ENCODE measurements at regions not wholly inside any gene's neighbourhood (a gene's known extent, or its start where the extent isn't known, plus 50 kb on each side); places are given as distances from the start of the nearest gene placed in this dataset.
"Not testable (repeated sequence)": the region's sequence is repeated elsewhere in the genome, so short reads cannot be mapped to it uniquely, and the experiment has no call there.

DNA sequence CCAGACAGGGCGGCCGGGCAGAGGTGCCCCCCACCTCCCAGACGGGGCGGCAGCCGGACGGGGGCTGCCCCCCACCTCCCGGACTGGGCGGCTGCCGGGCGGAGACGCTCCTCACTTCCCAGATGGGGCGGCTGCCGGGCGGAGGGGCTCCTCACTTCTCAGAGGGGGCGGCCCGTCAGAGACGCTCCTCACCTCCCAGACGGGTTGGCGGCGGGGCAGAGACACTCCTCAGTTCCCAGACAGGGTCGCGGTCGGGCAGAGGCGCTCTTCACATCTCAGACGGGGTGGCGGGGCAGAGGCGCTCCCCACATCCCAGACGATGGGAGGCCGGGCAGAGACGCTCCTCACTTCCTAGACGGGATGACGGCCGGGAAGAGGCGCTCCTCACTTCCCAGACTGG is 68.5 kb upstream of the GPC4 start:
- H3K36me3 Mint-ChIP-seq (ENCODE audit: insufficient read depth, unreplicated experiment); POLR2A ChIA-PET; H3K4me1 Mint-ChIP-seq (ENCODE audit: insufficient read depth, unreplicated experiment); CTCF ChIA-PET; H3K9me3 Mint-ChIP-seq (ENCODE audit: unreplicated experiment); intact Hi-C loops (cut with micrococcal nuclease); H3K4me3 Mint-ChIP-seq (ENCODE audit: unreplicated experiment); H3K27ac Mint-ChIP-seq (ENCODE audit: low read depth, unreplicated experiment); DNase-seq (ENCODE audit: unreplicated experiment); BruUV-seq (replicated peaks): not testable (repeated sequence)
- H3K27me3 Mint-ChIP-seq (ENCODE audit: insufficient read depth, unreplicated experiment): peaks cover 40% of the 10 kb centered on the region

DNA sequence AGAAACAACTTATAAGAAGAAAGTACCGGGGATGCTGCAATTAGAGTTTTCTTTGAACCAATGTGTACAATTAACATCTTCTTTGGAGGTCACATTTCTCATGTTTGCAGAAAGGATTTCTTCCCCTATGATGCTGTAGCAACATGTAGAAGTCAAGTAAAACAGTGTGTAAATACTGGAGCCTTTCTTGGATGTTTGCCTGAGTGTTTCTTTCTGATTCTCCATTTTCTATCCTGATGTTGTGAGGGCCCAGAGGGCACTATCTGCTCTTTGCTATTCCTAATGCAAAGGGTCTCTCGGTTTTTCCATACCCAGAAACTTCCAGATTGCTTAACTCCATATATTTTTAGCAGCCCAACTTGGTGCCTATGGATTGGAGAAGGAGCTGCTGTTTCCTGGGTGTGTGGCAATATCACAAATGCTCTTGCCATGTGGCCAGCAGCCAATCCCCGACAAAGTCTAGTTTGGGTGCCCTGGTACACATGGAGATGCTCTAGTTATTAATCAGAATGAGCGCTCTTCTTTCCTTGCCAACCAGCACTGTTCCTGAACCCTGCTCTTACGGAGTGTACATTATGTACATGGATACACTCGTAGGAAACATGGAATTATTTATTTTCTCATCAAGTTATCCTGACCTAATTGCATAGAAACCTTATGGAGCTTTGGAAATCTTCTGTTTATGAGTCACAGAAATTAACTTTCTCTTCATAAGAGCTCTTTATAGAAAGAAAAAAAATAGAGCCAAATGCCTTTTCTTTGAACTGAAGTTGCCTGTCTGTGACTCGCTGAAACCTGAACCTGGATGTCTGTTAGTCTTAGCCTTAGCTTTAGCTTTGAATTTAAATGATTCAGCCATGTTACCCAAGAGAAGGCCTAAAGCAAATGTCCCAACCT is 67.0 kb upstream of the GPC4 start:
- Mint-ChIP-seq H3K27ac (ENCODE audit: low read depth, unreplicated experiment) (peak overlapping the region; percentile 39), H3K36me3 (ENCODE audit: insufficient read depth, unreplicated experiment) (peaks cover 6% of the 10 kb centered on the region), H3K4me1 (ENCODE audit: insufficient read depth, unreplicated experiment) (peaks cover 9% of the 10 kb centered on the region), H3K4me3 (ENCODE audit: unreplicated experiment) (no peak overlapping the region), H3K9me3 (ENCODE audit: unreplicated experiment) (peaks cover 6% of the 10 kb centered on the region), H3K27me3 (ENCODE audit: insufficient read depth, unreplicated experiment) (peaks cover 39% of the 10 kb centered on the region)
- no TSS peak for BruUV-seq (replicated peaks)
- TF ChIP-seq, protein P1, sequence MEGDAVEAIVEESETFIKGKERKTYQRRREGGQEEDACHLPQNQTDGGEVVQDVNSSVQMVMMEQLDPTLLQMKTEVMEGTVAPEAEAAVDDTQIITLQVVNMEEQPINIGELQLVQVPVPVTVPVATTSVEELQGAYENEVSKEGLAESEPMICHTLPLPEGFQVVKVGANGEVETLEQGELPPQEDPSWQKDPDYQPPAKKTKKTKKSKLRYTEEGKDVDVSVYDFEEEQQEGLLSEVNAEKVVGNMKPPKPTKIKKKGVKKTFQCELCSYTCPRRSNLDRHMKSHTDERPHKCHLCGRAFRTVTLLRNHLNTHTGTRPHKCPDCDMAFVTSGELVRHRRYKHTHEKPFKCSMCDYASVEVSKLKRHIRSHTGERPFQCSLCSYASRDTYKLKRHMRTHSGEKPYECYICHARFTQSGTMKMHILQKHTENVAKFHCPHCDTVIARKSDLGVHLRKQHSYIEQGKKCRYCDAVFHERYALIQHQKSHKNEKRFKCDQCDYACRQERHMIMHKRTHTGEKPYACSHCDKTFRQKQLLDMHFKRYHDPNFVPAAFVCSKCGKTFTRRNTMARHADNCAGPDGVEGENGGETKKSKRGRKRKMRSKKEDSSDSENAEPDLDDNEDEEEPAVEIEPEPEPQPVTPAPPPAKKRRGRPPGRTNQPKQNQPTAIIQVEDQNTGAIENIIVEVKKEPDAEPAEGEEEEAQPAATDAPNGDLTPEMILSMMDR (IDR thresholded peaks at IDR 0.05; ENCODE audit: unreplicated experiment): no peak
- ChIA-PET POLR2A (interaction anchor here (0.7 to 1.4 kb wide), 2 partner anchors 9 to 1310 kb away, joined by 3 read pairs; no protein-coding TSS in a partner anchor), CTCF (interaction anchor here (0.7 kb wide), 1 partner anchor 662 kb away, joined by 3 read pairs; no protein-coding TSS in a partner anchor)
- intact Hi-C loops (cut with micrococcal nuclease): no loop called here
- peak; percentile 71 for DNase-seq (ENCODE audit: unreplicated experiment)

DNA sequence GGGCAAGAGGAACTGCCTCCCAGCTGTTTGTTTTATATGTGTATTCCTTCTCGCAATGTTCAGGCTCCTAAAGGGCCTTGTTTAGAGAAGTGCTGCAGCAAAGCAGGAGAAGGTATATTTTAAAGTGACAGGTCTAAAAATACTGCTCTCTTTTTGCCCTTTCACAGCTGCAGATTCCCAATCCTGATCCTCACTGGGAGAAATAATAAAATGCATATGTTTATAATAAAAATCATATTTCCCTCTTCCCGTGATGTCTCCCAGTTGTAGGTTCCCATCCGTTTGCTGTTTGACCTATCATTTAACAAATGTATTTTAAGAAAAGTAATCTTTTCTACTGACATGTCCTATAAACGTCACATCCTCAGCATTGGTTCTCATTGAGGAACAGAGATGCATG is 62.7 kb upstream of the GPC4 start:
- intact Hi-C loops (cut with micrococcal nuclease): no loop called here
- Mint-ChIP-seq H3K27ac (ENCODE audit: low read depth, unreplicated experiment) (no peak overlapping the region), H3K9me3 (ENCODE audit: unreplicated experiment) (peaks cover 6% of the 10 kb centered on the region), H3K27me3 (ENCODE audit: insufficient read depth, unreplicated experiment) (peaks cover 57% of the 10 kb centered on the region), H3K4me1 (ENCODE audit: insufficient read depth, unreplicated experiment) (peaks cover 9% of the 10 kb centered on the region), H3K36me3 (ENCODE audit: insufficient read depth, unreplicated experiment) (no peaks in the 10 kb centered on the region), H3K4me3 (ENCODE audit: unreplicated experiment) (no peak overlapping the region)
- TF ChIP-seq, protein P1 (IDR thresholded peaks at IDR 0.05; ENCODE audit: unreplicated experiment): no peak
- no TSS peak for BruUV-seq (replicated peaks)
- CTCF ChIA-PET: no interaction called here
- POLR2A ChIA-PET: no interaction called here
- DNase-seq (ENCODE audit: unreplicated experiment): no peak

DNA sequence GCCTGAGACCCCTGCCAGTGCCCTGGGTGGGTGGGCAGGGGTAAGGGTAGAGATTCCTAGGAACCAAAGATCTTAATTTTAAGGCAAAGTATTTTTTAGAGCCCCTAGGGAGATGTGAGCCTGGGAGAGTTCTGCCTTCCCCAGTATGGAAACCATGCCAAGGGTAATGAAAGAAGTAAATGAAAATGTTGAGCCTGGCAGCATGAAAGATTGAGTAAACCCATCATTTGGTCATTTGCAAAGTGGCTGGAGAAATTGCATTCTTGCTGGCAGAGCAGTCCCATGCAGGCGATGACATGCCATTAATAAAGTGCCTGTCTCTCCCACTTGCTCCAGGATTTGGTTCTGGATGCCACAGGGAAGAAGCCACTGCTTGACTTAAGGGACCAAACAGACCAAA is 60.7 kb upstream of the GPC4 start:
- ChIA-PET POLR2A (no interaction called here), CTCF (no interaction called here)
- intact Hi-C loops (cut with micrococcal nuclease): no loop called here
- TF ChIP-seq, protein P1 (IDR thresholded peaks at IDR 0.05; ENCODE audit: unreplicated experiment): no peak
- BruUV-seq (replicated peaks): no TSS peak
- H3K4me3 Mint-ChIP-seq (ENCODE audit: unreplicated experiment): no peak overlapping the region
- no peak for DNase-seq (ENCODE audit: unreplicated experiment)
- no peak overlapping the region for H3K27ac Mint-ChIP-seq (ENCODE audit: low read depth, unreplicated experiment)
- no peaks in the 10 kb centered on the region for H3K4me1 Mint-ChIP-seq (ENCODE audit: insufficient read depth, unreplicated experiment)
- peaks cover 6% of the 10 kb centered on the region for H3K9me3 Mint-ChIP-seq (ENCODE audit: unreplicated experiment)
- H3K36me3 Mint-ChIP-seq (ENCODE audit: insufficient read depth, unreplicated experiment): no peaks in the 10 kb centered on the region
- H3K27me3 Mint-ChIP-seq (ENCODE audit: insufficient read depth, unreplicated experiment): peaks cover 68% of the 10 kb centered on the region

Measured in MCF 10A (cell line).